ENCODE measurements at regions not wholly inside any gene's neighbourhood (a gene's known extent, or its start where the extent isn't known, plus 50 kb on each side); places are given as distances from the start of the nearest gene placed in this dataset.

GRCh38 chr12:124125203-124125871 lies 152.3 kb downstream of the ZNF664 start:
- no peak for TF ChIP-seq ZNF143 (CRISPR knock-in tag; IDR thresholded peaks at IDR 0.05)
- TF ChIP-seq TAF1 (IDR thresholded peaks at IDR 0.05; ENCODE audit: control insufficient read depth, extremely low read depth, insufficient read depth, low read length, severe bottlenecking): no peak
- TF ChIP-seq BDP1 (IDR thresholded peaks at IDR 0.05; ENCODE audit: insufficient read depth, insufficient read length): no peak
- no peak for TF ChIP-seq DPF2 (IDR thresholded peaks at IDR 0.05)
- no peak for TF ChIP-seq PREB (CRISPR knock-in tag; IDR thresholded peaks at IDR 0.05)
- no peak for TF ChIP-seq MAFG (tag; conservative IDR thresholded peaks at IDR 0.05)
- no peak for TF ChIP-seq SP1 (CRISPR knock-in tag; IDR thresholded peaks at IDR 0.05)
- no peak for TF ChIP-seq PML (IDR thresholded peaks at IDR 0.05; ENCODE audit: low read length)
- TF ChIP-seq CTCF (IDR thresholded peaks at IDR 0.05 in 2 of 3, conservative IDR thresholded peaks at IDR 0.05 in 1 of 3; ENCODE audit: insufficient read depth in 2 of 3, low read depth in 1 of 3, low read length in 3 of 3): no peak
- no peak for TF ChIP-seq SREBF2 (CRISPR knock-in tag; IDR thresholded peaks at IDR 0.05)
- TF ChIP-seq RFX1 (IDR thresholded peaks at IDR 0.05): no peak
- TF ChIP-seq ADNP (tag; IDR thresholded peaks at IDR 0.05): no peak
